Fibroblast of mammary gland (primary cell): ENCODE measurements at regions not wholly inside any gene's neighbourhood (a gene's known extent, or its start where the extent isn't known, plus 50 kb on each side); places are given as distances from the start of the nearest gene placed in this dataset.

Experiments used
- DNase-seq: peaks from one replicate; pipeline ENCODE4 v3.0.0-alpha.2; 2010; ENCODE audit warnings: low read depth
- H3K4me3 ChIP-seq: 2 replicates; pipeline ENCODE4 v1.5.1; 2011; ENCODE audit warnings: low read depth, mild to moderate bottlenecking, low read length, moderate library complexity; ENCODE audit not compliant: control insufficient read depth
- CTCF ChIP-seq: conservative IDR thresholded peaks from 2 replicates; pipeline ENCODE4 v1.5.1; 2011; ENCODE audit warnings: low read depth, low read length, inconsistent platforms; ENCODE audit not compliant: control insufficient read depth, insufficient read depth

DNA sequence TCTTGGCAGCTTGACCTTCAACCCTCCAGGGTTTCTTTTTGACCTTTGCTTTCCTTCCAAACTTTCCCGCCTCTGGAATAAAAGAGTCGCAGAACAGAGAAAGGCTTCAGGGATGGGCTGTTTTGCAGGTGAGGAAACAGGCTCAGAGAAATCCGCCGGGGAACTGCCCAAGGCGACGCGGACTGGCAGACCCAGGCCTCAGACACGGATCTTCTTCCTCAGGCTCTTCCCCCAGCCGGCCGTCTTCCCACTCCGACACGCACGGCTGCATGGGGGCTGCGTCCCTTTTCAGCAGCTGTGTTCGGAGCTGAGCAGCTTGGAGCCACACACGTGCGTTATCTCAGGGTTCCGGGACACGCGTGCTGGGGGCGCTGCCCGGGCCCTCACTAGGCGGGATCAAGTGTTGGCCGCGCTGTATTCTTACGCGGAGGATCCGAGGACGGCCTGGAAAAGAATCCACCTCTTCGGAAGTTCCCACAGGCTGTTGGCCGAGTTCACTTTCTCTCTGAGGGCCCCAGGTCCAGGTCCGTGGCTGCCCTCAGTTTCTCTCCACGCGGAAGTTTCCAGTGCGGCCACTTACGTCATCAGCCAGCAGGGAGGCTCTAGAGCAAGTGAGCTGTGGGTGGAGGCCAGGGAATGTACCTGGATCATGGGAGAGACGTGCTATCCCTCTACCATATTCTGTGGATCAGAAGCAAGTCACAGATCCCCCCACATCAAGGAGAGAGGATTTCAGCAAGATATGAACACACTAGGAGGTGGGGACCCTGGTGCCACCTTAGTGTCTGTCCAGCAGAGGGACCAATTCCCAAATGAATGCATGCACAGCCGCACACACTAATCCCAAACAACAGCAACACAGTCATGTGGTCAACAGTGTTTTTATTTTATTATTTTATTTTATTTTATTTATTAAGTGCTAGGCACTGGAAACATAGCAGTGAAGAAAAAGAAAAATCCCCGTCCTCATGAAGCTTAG is 100.4 kb downstream of the ING1 start:
- no peak for TF ChIP-seq CTCF
- peak; percentile 7 for DNase-seq
- no peak overlapping the region for H3K4me3 ChIP-seq

GRCh38 chr13:110815471-110816204 is 99.2 kb downstream of the ANKRD10 start:
- DNase-seq = no peak
- TF ChIP-seq CTCF = no peak

DNA sequence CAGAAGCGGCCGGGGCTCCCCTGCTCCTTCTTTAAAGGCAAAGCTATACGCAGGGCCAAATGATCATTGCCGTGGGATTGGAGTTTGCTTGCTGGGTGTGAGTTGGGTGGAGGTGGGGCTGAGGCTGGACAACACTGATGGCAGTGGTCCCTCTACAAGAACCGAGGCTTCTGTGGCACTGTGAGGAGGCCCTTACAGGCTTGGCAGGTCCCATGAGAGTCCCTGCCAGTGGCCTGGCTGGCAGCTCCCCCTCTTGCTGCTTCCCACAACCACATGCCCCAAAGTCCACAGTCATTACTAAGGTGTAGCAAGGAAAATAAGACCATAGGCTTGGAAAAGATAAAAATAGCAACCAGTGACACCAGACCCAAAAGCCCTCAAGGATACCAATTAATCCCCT is 98.4 kb downstream of the ANKRD10 start:
- H3K4me3 ChIP-seq = no peak overlapping the region
- no peak for DNase-seq
- no peak for TF ChIP-seq CTCF

More at GRCh38 chr13:110815471-110816204, 99.2 kb downstream of the ANKRD10 start:
- no peak overlapping the region for H3K4me3 ChIP-seq

DNA sequence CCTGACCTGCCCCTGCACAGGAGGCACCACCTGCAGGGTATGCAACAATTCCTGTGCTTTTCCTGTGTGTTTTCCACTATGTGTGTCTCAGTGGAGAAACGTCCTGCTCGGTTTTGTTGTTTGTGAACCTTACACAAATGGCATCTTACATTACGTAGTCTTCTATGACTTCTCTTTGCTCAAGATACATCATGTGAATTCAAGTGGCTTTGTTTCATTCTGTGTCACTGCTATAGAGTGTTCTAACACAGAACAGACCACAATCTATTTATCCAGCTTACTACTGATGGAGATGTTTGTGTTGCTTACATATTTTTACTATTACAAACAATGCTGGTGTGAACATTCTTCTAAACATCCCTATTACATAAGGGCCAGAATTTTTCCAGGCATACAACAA is 97.7 kb downstream of the ANKRD10 start:
- no peak overlapping the region for H3K4me3 ChIP-seq
- no peak for DNase-seq
- TF ChIP-seq CTCF = no peak

DNA sequence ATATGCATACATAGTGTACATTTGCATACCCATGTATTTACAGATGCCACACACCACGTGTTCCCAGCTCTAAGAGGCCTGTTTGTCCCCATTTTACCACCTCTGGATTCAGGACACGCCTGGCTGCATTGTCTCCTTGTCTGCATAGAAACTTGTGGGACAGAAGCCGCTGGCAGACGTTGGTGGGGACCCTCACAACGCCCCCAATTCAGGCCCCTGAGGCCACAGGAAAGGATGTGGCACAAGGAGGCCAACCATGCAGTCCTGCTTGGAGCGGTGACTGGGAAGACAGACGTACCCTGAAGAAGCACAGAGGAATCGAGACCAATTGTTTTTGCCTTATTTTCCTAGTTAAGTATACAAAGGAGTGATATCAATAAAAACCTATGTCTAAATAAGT is 96.1 kb downstream of the ANKRD10 start:
- H3K4me3 ChIP-seq = no peak overlapping the region
- no peak for DNase-seq
- TF ChIP-seq CTCF = no peak

DNA sequence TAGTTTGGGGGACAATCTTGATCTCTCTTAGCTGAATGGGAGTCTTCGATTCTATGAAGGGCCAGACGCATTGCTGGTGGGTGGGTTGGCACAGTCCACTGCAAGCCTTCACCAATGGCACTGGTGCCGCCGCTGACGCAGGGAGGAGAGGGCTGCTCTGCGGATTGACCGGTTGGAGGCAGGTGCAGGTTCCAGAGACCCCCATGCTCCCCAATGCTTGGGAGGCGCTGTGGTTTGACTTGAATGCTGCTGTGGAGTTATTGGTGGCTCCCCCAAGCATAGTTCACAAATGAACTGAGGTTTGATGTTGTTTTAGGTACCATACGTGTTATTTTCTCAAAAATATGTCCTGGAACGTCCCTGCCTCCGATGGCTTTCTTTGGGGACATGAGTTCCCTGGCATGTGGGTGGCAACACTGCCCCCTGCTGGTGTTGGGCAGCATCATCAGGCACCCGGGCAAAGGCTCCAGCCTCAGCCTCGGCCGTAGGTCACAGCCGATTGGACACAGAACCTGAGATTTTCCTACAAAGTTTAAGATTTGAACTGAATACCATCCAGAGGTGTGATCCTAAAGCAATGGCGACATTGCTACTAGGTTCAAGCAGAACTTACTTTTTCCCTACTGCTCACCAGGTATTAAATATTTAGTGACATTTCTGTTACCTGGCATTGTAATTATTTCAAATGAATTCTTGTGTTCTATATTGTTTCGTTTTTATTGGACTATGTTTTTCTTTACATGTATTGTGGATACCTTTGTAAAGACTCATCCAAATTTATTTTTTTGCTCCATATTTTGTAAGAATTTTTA is 95.5 kb downstream of the ANKRD10 start:
- H3K4me3 ChIP-seq = no peak overlapping the region
- peak; percentile 67 for DNase-seq
- peak; percentile 95 for TF ChIP-seq CTCF
